T-helper 22 cell (primary cell): ENCODE measurements at regions not wholly inside any gene's neighbourhood (a gene's known extent, or its start where the extent isn't known, plus 50 kb on each side); places are given as distances from the start of the nearest gene placed in this dataset.
"Not testable (repeated sequence)": the region's sequence is repeated elsewhere in the genome, so short reads cannot be mapped to it uniquely, and the experiment has no call there.

Source experiments
- DNase-seq: peaks from one replicate; pipeline ENCODE4 v3.0.0-alpha.2; 2020; ENCODE audit warnings: low read depth

GRCh38 chr5:157944077-157944633 is 85.2 kb upstream of the CLINT1 start:
- DNase-seq = no peak

- no peak for DNase-seq
Observed at GRCh38 chr5:157942595-157942994, 83.7 kb upstream of the CLINT1 start.

GRCh38 chr5:157941616-157942015 is 82.7 kb upstream of the CLINT1 start:
- DNase-seq = no peak

GRCh38 chr5:157938101-157938500 is 79.2 kb upstream of the CLINT1 start:
- not testable (repeated sequence) for DNase-seq

- not testable (repeated sequence) for DNase-seq
Observed at GRCh38 chr5:157936776-157937501, 78.0 kb upstream of the CLINT1 start.

- no peak for DNase-seq
Observed at GRCh38 chr5:157934600-157934999, 75.7 kb upstream of the CLINT1 start.

- no peak for DNase-seq
Observed at GRCh38 chr5:157933005-157933404, 74.1 kb upstream of the CLINT1 start.

- DNase-seq = no peak
Observed at GRCh38 chr5:157930710-157931109, 71.8 kb upstream of the CLINT1 start.

- no peak for DNase-seq
Observed at GRCh38 chr5:157926977-157927376, 68.0 kb upstream of the CLINT1 start.

GRCh38 chr5:157925786-157926671 is 67.1 kb upstream of the CLINT1 start:
- no peak for DNase-seq

GRCh38 chr5:157924931-157925729 is 66.2 kb upstream of the CLINT1 start:
- no peak for DNase-seq

- no peak for DNase-seq
Observed at GRCh38 chr5:157924490-157924889, 65.5 kb upstream of the CLINT1 start.

- no peak for DNase-seq
Observed at GRCh38 chr5:157923765-157924164, 64.8 kb upstream of the CLINT1 start.

GRCh38 chr5:157922026-157922425 is 63.1 kb upstream of the CLINT1 start:
- DNase-seq = no peak

- no peak for DNase-seq
Observed at GRCh38 chr5:157920828-157921170, 61.9 kb upstream of the CLINT1 start.

GRCh38 chr5:157918811-157919742 is 60.1 kb upstream of the CLINT1 start:
- DNase-seq = no peak

- DNase-seq = peak; percentile 11
Observed at GRCh38 chr5:157917899-157918809, 59.2 kb upstream of the CLINT1 start.

GRCh38 chr5:157917491-157917890 is 58.5 kb upstream of the CLINT1 start:
- DNase-seq = no peak

- no peak for DNase-seq
Observed at GRCh38 chr5:157915638-157916037, 56.7 kb upstream of the CLINT1 start.
